GM12891 (cell line): ENCODE measurements at regions not wholly inside any gene's neighbourhood (a gene's known extent, or its start where the extent isn't known, plus 50 kb on each side); places are given as distances from the start of the nearest gene placed in this dataset.

Experiments used
- PAX5 ChIP-seq: IDR thresholded peaks from 2 replicates; pipeline ENCODE4 v1.6.1; 2011; ENCODE audit warnings: low read length, moderate library complexity, mild to moderate bottlenecking; ENCODE audit not compliant: insufficient read depth, severe bottlenecking
- POLR2A ChIP-seq: IDR thresholded peaks from 2 replicates; pipeline ENCODE4 v1.6.1; 2011; ENCODE audit warnings: low read depth, low read length, control low read depth
- POLR2AphosphoS5 ChIP-seq: IDR thresholded peaks from 2 replicates; pipeline ENCODE4 v1.6.1; 2011; ENCODE audit warnings: low read depth, low read length, control low read depth
- POU2F2 ChIP-seq: IDR thresholded peaks from 2 replicates; pipeline ENCODE4 v1.6.1; 2011; ENCODE audit warnings: low read depth, mild to moderate bottlenecking, control low read depth, low read length, moderate library complexity
- SPI1 ChIP-seq: IDR thresholded peaks from 2 replicates; pipeline ENCODE4 v1.6.1; 2011; ENCODE audit warnings: low read depth, low read length, control low read depth

GRCh38 chr18:73896685-73897084 is 250.9 kb downstream of the FBXO15 start:
- TF ChIP-seq POLR2A, result no peak
- no peak for TF ChIP-seq POU2F2
- TF ChIP-seq PAX5, result no peak
- TF ChIP-seq SPI1, result no peak
- no peak for TF ChIP-seq POLR2AphosphoS5
